22Rv1 (cell line): ENCODE measurements at regions not wholly inside any gene's neighbourhood (a gene's known extent, or its start where the extent isn't known, plus 50 kb on each side); places are given as distances from the start of the nearest gene placed in this dataset.

ENCODE experiments used
- H3K27ac ChIP-seq: fragments of 450-650 bp; 2 replicates; pipeline ENCODE4 v1.5.1; 2017
- ZFX ChIP-seq: fragments of 450-650 bp; IDR thresholded peaks from 2 replicates; pipeline ENCODE4 v1.6.1; 2017; ENCODE audit warnings: antibody characterized with exemption, borderline replicate concordance
- TF ChIP-seq, protein P1 (sequence below): fragments of 450-650 bp; IDR thresholded peaks from 2 replicates; pipeline ENCODE4 v1.5.1; 2017; ENCODE audit warnings: mild to moderate bottlenecking

DNA sequence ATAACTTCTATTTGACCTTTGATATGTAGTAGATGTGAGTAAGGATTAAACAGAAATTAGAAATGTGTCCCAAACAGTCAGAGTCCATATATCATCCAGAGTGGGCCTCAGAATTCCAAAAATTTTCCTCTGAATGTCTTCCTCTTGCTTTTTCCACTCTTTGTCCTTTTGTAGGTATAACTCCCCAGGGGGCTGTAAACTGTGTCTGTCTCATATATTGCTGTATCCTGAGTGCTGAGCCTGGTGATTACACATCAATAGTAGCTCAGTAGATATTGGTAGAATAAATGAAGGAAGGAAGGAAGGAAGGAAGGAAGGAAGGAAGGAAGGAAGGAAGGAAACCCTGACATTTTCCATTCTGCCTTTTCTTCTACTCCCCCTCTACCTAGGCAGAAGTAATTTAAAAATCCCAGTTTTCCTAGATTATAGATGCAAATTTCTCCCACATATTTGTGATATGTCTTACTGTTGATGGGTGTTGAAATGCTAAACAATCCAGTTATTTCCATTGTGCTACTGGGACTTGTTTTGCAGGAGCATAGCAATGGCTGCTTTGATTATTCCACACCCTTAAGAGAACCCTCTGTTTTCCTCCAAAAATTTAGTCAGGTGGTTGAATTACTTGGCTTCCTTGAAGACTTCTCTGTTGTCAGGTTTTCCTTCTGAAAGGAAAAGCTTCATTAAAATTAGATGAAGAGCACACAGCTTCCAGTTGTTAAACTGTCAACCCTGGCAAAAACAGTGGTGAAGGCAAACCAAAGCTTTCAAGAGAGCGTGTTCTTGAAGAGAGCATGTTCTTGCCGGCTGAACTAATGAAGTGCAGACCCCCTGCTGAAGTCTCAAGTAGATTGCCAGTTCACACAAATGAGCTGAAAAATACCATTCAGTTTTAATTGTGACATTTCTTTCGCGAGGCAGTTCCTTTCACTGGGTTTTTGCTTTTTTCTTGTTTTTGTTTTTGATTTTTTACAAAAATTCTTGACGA lies 147.8 kb downstream of the KCNE4 start:
- H3K27ac ChIP-seq = no peak overlapping the region
- TF ChIP-seq, protein P1, sequence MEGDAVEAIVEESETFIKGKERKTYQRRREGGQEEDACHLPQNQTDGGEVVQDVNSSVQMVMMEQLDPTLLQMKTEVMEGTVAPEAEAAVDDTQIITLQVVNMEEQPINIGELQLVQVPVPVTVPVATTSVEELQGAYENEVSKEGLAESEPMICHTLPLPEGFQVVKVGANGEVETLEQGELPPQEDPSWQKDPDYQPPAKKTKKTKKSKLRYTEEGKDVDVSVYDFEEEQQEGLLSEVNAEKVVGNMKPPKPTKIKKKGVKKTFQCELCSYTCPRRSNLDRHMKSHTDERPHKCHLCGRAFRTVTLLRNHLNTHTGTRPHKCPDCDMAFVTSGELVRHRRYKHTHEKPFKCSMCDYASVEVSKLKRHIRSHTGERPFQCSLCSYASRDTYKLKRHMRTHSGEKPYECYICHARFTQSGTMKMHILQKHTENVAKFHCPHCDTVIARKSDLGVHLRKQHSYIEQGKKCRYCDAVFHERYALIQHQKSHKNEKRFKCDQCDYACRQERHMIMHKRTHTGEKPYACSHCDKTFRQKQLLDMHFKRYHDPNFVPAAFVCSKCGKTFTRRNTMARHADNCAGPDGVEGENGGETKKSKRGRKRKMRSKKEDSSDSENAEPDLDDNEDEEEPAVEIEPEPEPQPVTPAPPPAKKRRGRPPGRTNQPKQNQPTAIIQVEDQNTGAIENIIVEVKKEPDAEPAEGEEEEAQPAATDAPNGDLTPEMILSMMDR = no peak
- no peak for TF ChIP-seq ZFX

DNA sequence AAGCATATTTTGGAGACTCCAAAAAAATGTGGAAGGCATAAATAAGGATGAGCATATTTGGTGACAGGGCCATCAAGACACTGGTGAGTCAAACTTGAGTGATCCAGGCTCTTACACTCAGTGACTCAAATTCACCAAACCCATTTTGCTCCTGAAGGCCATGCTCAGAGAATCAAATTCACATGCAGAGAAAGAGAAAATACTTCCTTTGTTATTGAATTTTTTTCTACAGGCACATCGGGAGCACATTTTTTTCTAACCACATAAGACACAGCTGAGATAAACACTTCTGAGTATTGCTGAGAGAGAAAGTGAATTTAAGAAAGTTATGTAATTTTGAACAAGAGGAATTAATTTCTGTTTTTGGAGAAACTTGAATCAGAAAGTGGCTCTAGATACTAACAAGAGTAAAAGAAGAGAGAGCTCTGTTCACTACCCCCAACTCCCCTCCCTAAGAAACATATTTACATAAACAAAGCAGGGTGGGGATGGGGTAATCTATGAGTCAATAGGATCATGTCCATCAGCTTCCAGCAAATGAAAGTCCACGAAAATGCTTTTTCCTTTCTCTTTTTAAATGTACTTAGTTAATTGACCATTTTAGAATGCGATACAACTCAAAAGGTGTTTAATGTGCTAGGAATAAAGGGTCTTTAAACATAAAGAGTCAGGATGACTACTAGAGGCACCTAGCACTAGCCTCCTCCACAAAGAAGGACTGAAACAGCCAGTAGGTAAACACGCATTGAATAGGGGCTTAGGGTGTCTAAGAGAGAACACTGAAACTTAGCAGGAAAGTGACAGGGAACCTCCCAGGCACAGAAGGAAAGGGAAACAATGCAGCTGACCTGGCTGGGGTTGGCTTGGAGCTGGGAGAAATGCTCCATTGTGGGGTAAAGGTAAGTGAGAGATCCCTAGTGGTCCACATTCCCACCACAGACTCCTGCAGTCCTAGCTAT lies 152.3 kb downstream of the KCNE4 start:
- TF ChIP-seq ZFX = no peak
- TF ChIP-seq, protein P1 = no peak
- no peak overlapping the region for H3K27ac ChIP-seq

DNA sequence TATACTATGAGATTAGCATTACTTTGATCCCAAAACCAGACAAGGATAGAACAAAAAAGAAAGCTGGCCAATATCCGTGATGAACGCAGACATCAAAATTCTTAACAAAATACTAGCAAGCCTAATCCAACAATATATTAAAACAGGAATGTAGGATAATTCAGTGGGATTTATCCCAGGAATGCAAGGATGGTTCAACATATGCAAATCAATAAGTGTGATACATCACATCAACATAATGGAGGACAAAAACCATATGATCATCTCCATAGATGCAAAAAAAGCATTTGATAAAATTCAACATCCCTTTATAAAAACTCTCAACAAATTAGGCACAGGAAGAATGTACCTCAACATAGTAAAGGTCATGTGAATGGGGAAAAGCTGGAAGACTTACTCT lies 158.5 kb downstream of the KCNE4 start:
- no peak for TF ChIP-seq ZFX
- TF ChIP-seq, protein P1 = no peak
- no peak overlapping the region for H3K27ac ChIP-seq

DNA sequence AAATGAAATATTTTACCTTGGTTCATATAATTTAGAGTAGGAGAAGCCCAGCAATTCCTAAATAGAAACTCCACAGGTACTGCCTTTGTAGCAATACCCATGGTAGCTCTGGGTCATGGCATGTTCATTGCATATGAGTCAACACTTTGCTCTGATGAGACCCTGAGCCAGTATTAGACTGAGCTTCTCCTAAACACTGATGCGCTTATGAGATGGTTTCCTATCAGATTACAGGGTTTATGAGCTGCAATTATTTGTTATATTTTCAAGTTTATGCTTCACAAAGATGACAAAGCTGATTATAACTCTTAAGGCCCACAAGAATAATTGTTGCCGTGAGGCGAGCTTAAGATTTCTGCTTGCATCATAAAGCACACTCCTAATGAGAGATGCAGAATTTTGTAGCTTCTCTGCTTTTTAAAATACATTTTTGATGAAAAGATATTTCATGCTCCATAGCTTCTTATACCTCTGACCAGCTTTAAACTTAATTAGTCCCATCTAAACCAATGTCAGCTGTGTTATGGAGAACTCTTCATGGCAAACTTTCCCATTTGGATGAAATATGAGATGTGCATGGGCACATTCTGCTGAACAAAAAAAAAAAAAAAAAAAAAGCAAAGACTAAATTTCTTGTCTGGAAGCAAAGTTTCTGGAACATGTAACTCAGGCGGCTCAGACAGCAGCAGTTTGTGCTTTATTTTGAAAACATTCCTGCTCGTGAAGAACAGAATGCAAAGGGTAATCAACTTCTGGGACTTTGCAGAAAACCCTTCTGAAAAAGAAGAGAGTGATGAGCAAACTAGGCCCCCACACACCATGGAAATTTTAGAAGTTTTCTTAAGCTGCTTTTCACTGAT lies 162.6 kb downstream of the KCNE4 start:
- TF ChIP-seq, protein P1 = no peak
- TF ChIP-seq ZFX = no peak
- no peak overlapping the region for H3K27ac ChIP-seq

DNA sequence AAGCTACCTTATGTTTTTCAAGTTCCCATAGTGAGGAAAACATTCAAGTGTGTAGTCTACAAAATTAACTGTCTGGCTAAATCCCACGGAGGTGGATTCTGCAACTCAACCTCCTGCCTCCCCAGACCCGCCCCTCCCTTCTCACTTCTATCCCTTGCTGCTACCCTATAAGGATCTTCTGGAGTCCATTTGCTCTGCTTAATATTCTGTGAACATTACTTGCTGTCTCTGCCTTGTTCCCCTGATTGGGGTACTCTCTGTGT lies 163.2 kb downstream of the KCNE4 start:
- TF ChIP-seq, protein P1 = no peak
- no peak for TF ChIP-seq ZFX
- H3K27ac ChIP-seq = no peak overlapping the region

DNA sequence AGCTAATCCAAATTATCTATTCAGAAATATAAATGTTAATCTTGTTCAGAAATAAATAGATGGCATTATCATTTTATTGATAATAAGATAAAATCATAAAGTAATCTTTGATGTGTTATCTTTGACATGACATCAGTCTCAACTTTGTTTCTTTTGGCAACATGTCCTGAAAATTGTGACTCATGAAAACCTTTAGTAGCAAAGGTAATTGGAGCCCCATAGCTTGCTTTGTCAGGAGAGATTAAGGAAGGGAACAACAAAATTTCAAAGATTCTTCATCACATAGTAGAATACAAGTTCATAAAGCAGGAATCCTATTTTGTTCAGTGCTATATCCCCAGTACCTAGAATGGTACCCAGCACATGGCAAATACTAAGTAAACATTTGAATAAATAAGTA lies 165.4 kb downstream of the KCNE4 start:
- H3K27ac ChIP-seq = no peak overlapping the region

More for the DNA sequence above, 165.4 kb downstream of the KCNE4 start:
- TF ChIP-seq ZFX = no peak
- TF ChIP-seq, protein P1 = no peak
